CD4-positive, alpha-beta memory T cell (primary cell): ENCODE measurements at regions not wholly inside any gene's neighbourhood (a gene's known extent, or its start where the extent isn't known, plus 50 kb on each side); places are given as distances from the start of the nearest gene placed in this dataset.

Experiments
- CTCF ChIA-PET: fragments of 350-600 bp; sonication (Branson Sonifier 250); formaldehyde crosslinking; loops from one replicate; lab custom pipeline; 2021; ENCODE audit warnings: inconsistent platforms; ENCODE audit not compliant: partially characterized antibody; lab: Charles Lee
- POLR2A ChIA-PET: fragments of 350-600 bp; sonication (Branson Sonifier 250); formaldehyde crosslinking; loops from one replicate; lab custom pipeline; 2021; ENCODE audit not compliant: partially characterized antibody; lab: Charles Lee
- DNase-seq, 5 donors: peaks; one replicate each; pipeline versions ENCODE4 v3.0.0 to v3.0.0-alpha.2; 2020 to 2022; ENCODE audit warnings: mixed read lengths in 1 of 5
- H3K27ac ChIP-seq: one replicate; pipeline ENCODE4 v1.7.0; 2013; ENCODE audit warnings: low read depth, low read length
- H3K27me3 ChIP-seq: 2 replicates; pipeline ENCODE4 v1.7.0; 2013; ENCODE audit warnings: mild to moderate bottlenecking, low read length, moderate library complexity; ENCODE audit not compliant: insufficient read depth
- H3K36me3 ChIP-seq: 2 replicates; pipeline ENCODE4 v1.7.0; 2013; ENCODE audit warnings: mild to moderate bottlenecking, low read length, moderate library complexity; ENCODE audit not compliant: insufficient read depth
- H3K4me1 ChIP-seq: 2 replicates; pipeline ENCODE4 v1.7.0; 2013; ENCODE audit warnings: mild to moderate bottlenecking, low read length, moderate library complexity; ENCODE audit not compliant: insufficient read depth
- H3K4me3 ChIP-seq, 2 donors: one replicate each; pipeline ENCODE4 v1.7.0; 2013; ENCODE audit warnings: low read length in 2 of 2, mild to moderate bottlenecking in 1 of 2
- H3K9me3 ChIP-seq, 2 donors: one replicate each; pipeline ENCODE4 v1.7.0; 2013; ENCODE audit warnings: low read length in 2 of 2, control low read depth in 1 of 2; ENCODE audit not compliant: control insufficient read depth in 1 of 2
- H3K27ac Mint-ChIP-seq, 7 donors: one replicate each; pipeline ENCODE4 v1.8.0; 2020 to 2021; ENCODE audit warnings: mixed read lengths in 7 of 7, mild to moderate bottlenecking in 6 of 7, inconsistent platforms in 3 of 7, moderate library complexity in 3 of 7
- H3K27me3 Mint-ChIP-seq, 2 donors: one replicate each; pipeline ENCODE4 v1.8.0; 2020 to 2021; ENCODE audit warnings: mixed read lengths in 2 of 2
- H3K36me3 Mint-ChIP-seq, 2 donors: one replicate each; pipeline ENCODE4 v1.8.0; 2020 to 2021; ENCODE audit warnings: mixed read lengths in 2 of 2, inconsistent platforms in 1 of 2, mild to moderate bottlenecking in 1 of 2
- H3K4me1 Mint-ChIP-seq, 4 donors: one replicate each; pipeline ENCODE4 v1.8.0; 2020 to 2021; ENCODE audit warnings: mixed read lengths in 4 of 4, mild to moderate bottlenecking in 1 of 4
- H3K4me3 Mint-ChIP-seq, 8 donors: one replicate each; pipeline ENCODE4 v1.8.0; 2020 to 2021; ENCODE audit warnings: mixed read lengths in 8 of 8, mild to moderate bottlenecking in 7 of 8, moderate library complexity in 6 of 8, inconsistent platforms in 3 of 8
- H3K9me3 Mint-ChIP-seq, 8 donors: one replicate each; pipeline ENCODE4 v1.8.0; 2020 to 2021; ENCODE audit warnings: mixed read lengths in 8 of 8, mild to moderate bottlenecking in 5 of 8, inconsistent platforms in 3 of 8, moderate library complexity in 1 of 8
- intact Hi-C: fragments of 100-400 bp; cut with micrococcal nuclease; formaldehyde crosslinking; loops from one replicate; pipeline ENCODE4 v1.15.1; 2023

DNA sequence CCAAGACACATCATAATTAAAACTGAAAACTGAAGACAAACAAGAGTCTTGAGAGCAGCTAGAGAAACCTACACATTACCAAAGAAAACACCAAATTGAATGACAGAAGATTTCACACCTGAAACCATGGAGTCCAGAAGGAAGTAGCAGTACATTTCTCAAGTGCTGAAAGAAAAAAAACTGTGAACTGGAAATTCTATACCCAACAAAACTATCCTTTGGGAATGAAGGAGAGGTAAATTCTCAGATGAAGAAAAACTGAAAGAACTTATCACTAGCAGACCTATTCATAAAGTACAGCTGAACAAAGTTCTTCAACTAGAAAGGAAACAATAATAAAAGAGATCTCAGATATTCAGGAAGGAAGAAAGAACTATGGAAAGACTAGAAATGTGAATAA is 198.7 kb upstream of the ZNF507 start:
- peaks cover 0 to 40% (median 35%) of the 10 kb centered on the region in 8 donors for H3K9me3 Mint-ChIP-seq

DNA sequence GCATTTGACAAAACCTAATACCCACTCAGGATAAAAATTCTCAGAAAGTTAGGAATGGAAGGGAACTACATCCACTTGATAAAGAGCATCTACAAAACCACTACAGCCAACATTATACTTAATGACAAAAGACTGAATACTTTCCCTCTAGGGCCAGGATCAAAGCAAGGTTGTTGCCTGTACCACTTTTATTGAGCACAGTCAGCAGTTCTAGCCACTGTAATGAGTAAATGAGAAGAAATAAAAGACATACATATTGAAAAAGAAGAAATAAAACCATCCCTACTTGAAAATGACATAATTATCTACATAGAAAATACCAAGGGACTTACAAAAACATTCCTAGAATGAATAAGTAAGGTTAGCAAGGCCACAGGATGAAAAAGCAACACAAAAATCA is 194.8 kb upstream of the ZNF507 start:
- H3K4me3 Mint-ChIP-seq: no peak overlapping the region
- H3K27me3 ChIP-seq: no peaks in the 10 kb centered on the region
- ChIA-PET CTCF (no interaction called here), POLR2A (interaction anchor here (0.9 kb wide), 1 partner anchor 724 kb away, joined by 3 read pairs; no protein-coding TSS in a partner anchor)
- no peak overlapping the region for H3K4me3 ChIP-seq
- H3K36me3 Mint-ChIP-seq: peaks cover 0 to 3% of the 10 kb centered on the region in 2 donors
- peaks cover under 1 to 35% (median 28%) of the 10 kb centered on the region in 8 donors for H3K9me3 Mint-ChIP-seq
- H3K4me1 Mint-ChIP-seq: no peaks in the 10 kb centered on the region
- DNase-seq: no peak
- peaks cover 0 to 1% of the 10 kb centered on the region in 2 donors for H3K27me3 Mint-ChIP-seq
- no peaks in the 10 kb centered on the region for H3K36me3 ChIP-seq
- H3K4me1 ChIP-seq: no peaks in the 10 kb centered on the region
- no peak overlapping the region for H3K27ac ChIP-seq
- H3K9me3 ChIP-seq: peaks cover 0 to 7% of the 10 kb centered on the region in 2 donors
- intact Hi-C loops: no loop called here
- no peak overlapping the region for H3K27ac Mint-ChIP-seq

More for the DNA sequence above, 198.7 kb upstream of the ZNF507 start:
- peaks cover 1 to 4% of the 10 kb centered on the region in 2 donors for H3K27me3 Mint-ChIP-seq
- Histone ChIP-seq H3K36me3 (no peaks in the 10 kb centered on the region), H3K4me1 (no peaks in the 10 kb centered on the region), H3K4me3 (no peak overlapping the region), H3K27ac (no peak overlapping the region), H3K9me3 (peaks cover 0 to 10% of the 10 kb centered on the region in 2 donors), H3K27me3 (no peaks in the 10 kb centered on the region)
- intact Hi-C loops: no loop called here
- ChIA-PET POLR2A (no interaction called here), CTCF (no interaction called here)
- DNase-seq: no peak
- H3K27ac Mint-ChIP-seq: no peak overlapping the region
- H3K4me1 Mint-ChIP-seq: no peaks in the 10 kb centered on the region
- H3K36me3 Mint-ChIP-seq: peaks cover 0 to 3% of the 10 kb centered on the region in 2 donors
- H3K4me3 Mint-ChIP-seq: no peak overlapping the region

DNA sequence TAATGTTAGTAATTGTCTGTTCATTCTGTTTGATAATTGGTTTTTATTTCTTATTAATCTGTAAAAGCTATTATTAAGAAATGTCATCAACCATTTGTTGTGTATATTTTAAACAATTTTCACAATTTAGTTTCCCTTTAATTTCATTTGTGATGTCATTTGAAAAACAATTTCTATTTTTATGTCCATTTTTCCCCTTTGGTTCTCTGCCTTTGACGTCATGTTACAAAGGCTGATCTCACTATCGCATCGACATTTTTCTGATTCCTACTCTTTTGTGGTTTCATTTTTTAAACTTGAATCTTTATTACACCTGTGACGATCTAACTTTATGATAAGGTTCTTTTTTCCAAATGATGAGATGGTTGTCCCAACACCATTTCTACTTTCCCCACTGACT is 191.0 kb upstream of the ZNF507 start:
- Histone ChIP-seq H3K4me3 (no peak overlapping the region), H3K27ac (no peak overlapping the region), H3K4me1 (no peaks in the 10 kb centered on the region), H3K27me3 (no peaks in the 10 kb centered on the region), H3K36me3 (no peaks in the 10 kb centered on the region), H3K9me3 (no peaks in the 10 kb centered on the region)
- H3K27ac Mint-ChIP-seq: no peak overlapping the region
- peaks cover under 1 to 8% (median 4%) of the 10 kb centered on the region in 8 donors for H3K9me3 Mint-ChIP-seq
- H3K4me1 Mint-ChIP-seq: no peaks in the 10 kb centered on the region
- intact Hi-C loops: no loop called here
- no peak for DNase-seq
- POLR2A ChIA-PET: no interaction called here
- H3K36me3 Mint-ChIP-seq: no peaks in the 10 kb centered on the region
- CTCF ChIA-PET: no interaction called here
- H3K4me3 Mint-ChIP-seq: no peak overlapping the region
- H3K27me3 Mint-ChIP-seq: no peaks in the 10 kb centered on the region

DNA sequence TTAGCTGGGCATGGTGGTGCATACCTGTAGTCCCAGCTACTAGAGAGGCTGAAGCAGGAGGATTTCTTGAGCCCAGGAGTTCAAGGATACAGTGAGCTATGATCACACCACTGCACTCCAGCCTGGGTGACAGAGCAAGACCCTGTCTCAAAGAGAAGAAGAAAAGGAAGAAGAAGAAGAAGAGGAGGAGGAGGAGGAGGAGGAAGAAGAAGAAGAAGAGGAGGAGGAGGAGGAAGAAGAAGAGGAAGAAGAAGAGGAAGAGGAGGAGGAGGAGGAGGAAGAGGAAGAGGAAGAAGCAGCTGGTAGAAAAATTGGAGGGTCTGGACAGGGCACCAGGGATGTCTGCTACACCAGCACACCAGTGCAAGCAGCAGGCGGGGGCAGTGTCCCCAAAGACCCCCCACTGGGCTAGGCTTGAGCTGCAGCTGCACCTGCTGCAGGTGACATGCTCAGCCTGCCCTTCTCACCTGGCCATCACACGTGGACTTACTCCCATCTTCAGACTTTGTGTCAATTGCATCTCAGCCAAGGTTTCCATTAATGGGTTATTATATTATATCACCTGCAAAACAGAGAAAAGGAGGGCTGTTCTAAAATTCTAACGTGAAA is 180.9 kb upstream of the ZNF507 start:
- Histone ChIP-seq H3K27ac (no peak overlapping the region), H3K27me3 (no peaks in the 10 kb centered on the region), H3K4me3 (no peak overlapping the region), H3K36me3 (no peaks in the 10 kb centered on the region), H3K9me3 (no peaks in the 10 kb centered on the region), H3K4me1 (no peaks in the 10 kb centered on the region)
- Mint-ChIP-seq H3K27me3 (peaks cover 2 to 18% of the 10 kb centered on the region in 2 donors), H3K27ac (no peak overlapping the region), H3K36me3 (no peaks in the 10 kb centered on the region), H3K4me1 (no peaks in the 10 kb centered on the region), H3K9me3 (peaks cover 0 to 10% (median 4%) of the 10 kb centered on the region in 8 donors), H3K4me3 (no peak overlapping the region)
- CTCF ChIA-PET: no interaction called here
- POLR2A ChIA-PET: no interaction called here
- no peak for DNase-seq
- intact Hi-C loops: no loop called here

DNA sequence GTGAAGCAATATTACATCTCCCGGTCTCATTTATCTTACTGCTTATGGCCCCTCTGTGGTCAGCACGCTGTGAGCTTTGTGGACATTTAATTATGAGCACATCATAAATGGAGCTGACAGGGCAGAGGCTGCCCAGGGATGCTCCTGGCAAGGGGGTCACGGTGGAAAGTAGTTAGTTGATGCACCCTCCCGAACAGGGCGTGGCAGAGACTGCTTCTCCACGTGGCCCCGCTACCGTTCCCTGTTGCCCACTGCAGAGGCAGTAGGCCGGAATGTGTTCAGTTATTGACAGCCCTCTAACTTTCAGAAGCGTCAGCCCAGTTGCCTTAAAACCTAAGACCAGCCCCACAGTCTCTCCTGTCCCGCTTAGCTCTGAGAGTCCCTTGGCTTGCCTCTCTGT is 180.3 kb upstream of the ZNF507 start:
- Histone ChIP-seq H3K9me3 (no peaks in the 10 kb centered on the region), H3K27ac (no peak overlapping the region), H3K4me3 (no peak overlapping the region), H3K36me3 (no peaks in the 10 kb centered on the region), H3K27me3 (no peaks in the 10 kb centered on the region), H3K4me1 (no peaks in the 10 kb centered on the region)
- Mint-ChIP-seq H3K4me3 (no peak overlapping the region), H3K27ac (no peak overlapping the region), H3K9me3 (peaks cover 0 to 4% (median 1%) of the 10 kb centered on the region in 8 donors), H3K27me3 (peaks cover 2 to 18% of the 10 kb centered on the region in 2 donors), H3K4me1 (no peaks in the 10 kb centered on the region), H3K36me3 (no peaks in the 10 kb centered on the region)
- ChIA-PET POLR2A (no interaction called here), CTCF (no interaction called here)
- intact Hi-C loops: no loop called here
- no peak for DNase-seq

DNA sequence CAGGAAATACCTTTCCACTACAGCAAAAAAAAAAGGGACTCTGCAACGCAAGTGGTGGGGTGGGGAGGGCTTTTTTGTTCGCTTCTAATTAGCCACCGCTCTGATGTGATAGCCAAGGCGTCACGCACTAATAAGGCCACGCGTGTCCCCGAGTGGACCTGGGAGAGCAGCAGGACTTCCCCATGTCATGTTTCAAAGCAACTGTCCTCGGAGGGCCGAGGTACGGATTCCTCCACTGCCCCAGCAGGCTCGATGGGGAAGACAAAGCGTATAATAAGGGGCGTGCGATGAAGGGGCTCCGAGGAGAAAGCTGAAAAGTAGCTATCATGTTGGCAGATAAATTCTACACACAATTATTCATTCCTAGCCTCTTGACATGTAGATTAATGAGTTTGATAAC is 179.7 kb upstream of the ZNF507 start:
- H3K36me3 ChIP-seq: no peaks in the 10 kb centered on the region
- CTCF ChIA-PET: no interaction called here
- H3K27me3 ChIP-seq: no peaks in the 10 kb centered on the region
- intact Hi-C loops: no loop called here
- no peaks in the 10 kb centered on the region for H3K4me1 Mint-ChIP-seq
- H3K27me3 Mint-ChIP-seq: peaks cover 2 to 18% of the 10 kb centered on the region in 2 donors
- no peaks in the 10 kb centered on the region for H3K4me1 ChIP-seq
- no peak overlapping the region for H3K27ac Mint-ChIP-seq
- no peak overlapping the region for H3K27ac ChIP-seq
- H3K4me3 ChIP-seq: no peak overlapping the region
- no peaks in the 10 kb centered on the region for H3K9me3 ChIP-seq
- H3K36me3 Mint-ChIP-seq: no peaks in the 10 kb centered on the region
- H3K9me3 Mint-ChIP-seq: peaks cover 0 to 4% (median 1%) of the 10 kb centered on the region in 8 donors
- POLR2A ChIA-PET: no interaction called here
- H3K4me3 Mint-ChIP-seq: no peak overlapping the region
- no peak for DNase-seq

DNA sequence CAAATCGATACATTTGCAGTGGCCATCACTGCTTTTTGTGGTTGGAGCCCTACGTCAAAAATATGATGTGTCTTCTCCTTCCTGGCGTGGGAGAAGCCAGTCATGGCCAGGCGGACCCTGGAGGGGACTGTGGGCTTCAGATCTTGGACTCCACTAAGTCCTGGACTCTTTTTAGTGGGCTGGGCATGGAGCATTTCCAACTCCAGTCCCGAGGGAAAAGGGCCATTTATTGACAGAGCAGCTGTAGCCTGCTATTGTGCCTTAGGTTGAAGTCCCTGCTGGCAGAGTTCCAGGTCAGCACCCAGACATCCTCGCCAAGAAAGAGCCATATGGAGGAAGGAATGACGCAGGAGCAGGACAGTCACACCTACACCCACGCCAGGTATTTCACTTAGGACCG is 179.2 kb upstream of the ZNF507 start:
- POLR2A ChIA-PET: no interaction called here
- Histone ChIP-seq H3K4me1 (no peaks in the 10 kb centered on the region), H3K4me3 (no peak overlapping the region), H3K27me3 (no peaks in the 10 kb centered on the region), H3K9me3 (no peaks in the 10 kb centered on the region), H3K27ac (no peak overlapping the region), H3K36me3 (no peaks in the 10 kb centered on the region)
- CTCF ChIA-PET: no interaction called here
- no peaks in the 10 kb centered on the region for H3K4me1 Mint-ChIP-seq
- no peak overlapping the region for H3K27ac Mint-ChIP-seq
- no peak for DNase-seq
- no peak overlapping the region for H3K4me3 Mint-ChIP-seq
- H3K9me3 Mint-ChIP-seq: peaks cover 0 to 4% (median 0%) of the 10 kb centered on the region in 8 donors
- H3K27me3 Mint-ChIP-seq: peaks cover 2 to 18% of the 10 kb centered on the region in 2 donors
- H3K36me3 Mint-ChIP-seq: no peaks in the 10 kb centered on the region
- intact Hi-C loops: no loop called here
